T-helper 17 cell (primary cell): ENCODE measurements at regions not wholly inside any gene's neighbourhood (a gene's known extent, or its start where the extent isn't known, plus 50 kb on each side); places are given as distances from the start of the nearest gene placed in this dataset.

Experiments
- ATAC-seq: fragments of 150-1000 bp; cut with Tn5 transposase; 2 replicates; pipeline ENCODE4 v1.10.0; 2021; ENCODE audit warnings: mild to moderate bottlenecking, moderate library complexity
- DNase-seq, 3 donors: peaks; one replicate each; pipeline versions ENCODE4 v3.0.0 to v3.0.0-alpha.2; 2020 to 2021
- H3K9me3 ChIP-seq: one replicate; pipeline ENCODE4 v1.7.0; 2013; ENCODE audit warnings: low read length, mild to moderate bottlenecking; ENCODE audit not compliant: control insufficient read depth, poor library complexity, severe bottlenecking
- H3K27ac Mint-ChIP-seq: one replicate; pipeline ENCODE4 v1.8.0; 2022; ENCODE audit warnings: mild to moderate bottlenecking, moderate library complexity, mixed read lengths
- H3K27me3 Mint-ChIP-seq: one replicate; pipeline ENCODE4 v1.8.0; 2022; ENCODE audit warnings: mixed read lengths
- H3K36me3 Mint-ChIP-seq: one replicate; pipeline ENCODE4 v1.8.0; 2022; ENCODE audit warnings: low read depth, mixed read lengths
- H3K4me1 Mint-ChIP-seq: one replicate; pipeline ENCODE4 v1.8.0; 2022; ENCODE audit warnings: mild to moderate bottlenecking, mixed read lengths
- H3K4me3 Mint-ChIP-seq: one replicate; pipeline ENCODE4 v1.8.0; 2022; ENCODE audit warnings: mild to moderate bottlenecking, moderate library complexity, mixed read lengths

GRCh38 chr5:112628214-112628980, 109.3 kb upstream of the APC start:
- Mint-ChIP-seq H3K36me3 (peaks cover 2% of the 10 kb centered on the region), H3K27me3 (peaks cover 35% of the 10 kb centered on the region), H3K4me1 (no peaks in the 10 kb centered on the region), H3K4me3 (no peak overlapping the region), H3K27ac (no peak overlapping the region)
- H3K9me3 ChIP-seq = no peaks in the 10 kb centered on the region
- ATAC-seq (no peak), DNase-seq (no peak)

DNA sequence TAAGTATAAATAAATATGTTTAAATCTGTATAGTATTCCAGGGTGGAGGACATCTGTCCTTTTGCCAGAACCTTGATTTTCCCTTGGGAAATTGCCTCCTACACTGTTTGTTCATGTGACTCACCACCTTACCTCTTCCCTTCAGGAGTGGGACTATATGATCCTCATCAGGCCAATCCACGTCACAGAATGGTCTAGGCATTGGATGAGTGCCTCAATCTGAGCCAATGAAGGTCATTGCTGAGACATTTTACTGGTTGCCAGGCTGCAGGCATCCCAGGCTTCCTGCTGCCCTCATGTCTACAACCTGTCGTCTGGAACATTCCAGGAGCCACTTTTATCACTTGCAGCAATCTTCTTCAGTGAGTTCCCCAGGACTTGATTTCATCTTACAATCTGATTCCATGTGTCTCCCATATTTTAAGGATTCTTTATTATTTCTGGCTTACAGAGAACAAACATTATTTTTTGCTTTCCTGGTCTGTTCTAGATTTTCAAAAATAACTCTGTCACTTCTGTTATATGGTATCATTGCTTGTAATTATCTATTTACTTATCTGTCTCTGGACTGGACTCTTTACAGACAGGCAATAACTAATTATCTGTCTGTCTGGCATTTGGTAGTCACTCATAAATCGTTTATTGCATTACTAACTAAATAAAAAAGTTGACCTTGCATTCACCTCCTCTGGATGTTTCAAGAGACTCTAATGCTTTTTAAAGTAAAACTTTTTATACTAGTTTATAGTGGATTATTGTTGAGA, 107.3 kb upstream of the APC start:
- no peak overlapping the region for H3K4me3 Mint-ChIP-seq
- no peak overlapping the region for H3K27ac Mint-ChIP-seq
- ATAC-seq (no peak), DNase-seq (no peak)
- H3K9me3 ChIP-seq = no peaks in the 10 kb centered on the region
- H3K36me3 Mint-ChIP-seq = peaks cover 2% of the 10 kb centered on the region
- H3K27me3 Mint-ChIP-seq = peaks cover 28% of the 10 kb centered on the region
- no peaks in the 10 kb centered on the region for H3K4me1 Mint-ChIP-seq

DNA sequence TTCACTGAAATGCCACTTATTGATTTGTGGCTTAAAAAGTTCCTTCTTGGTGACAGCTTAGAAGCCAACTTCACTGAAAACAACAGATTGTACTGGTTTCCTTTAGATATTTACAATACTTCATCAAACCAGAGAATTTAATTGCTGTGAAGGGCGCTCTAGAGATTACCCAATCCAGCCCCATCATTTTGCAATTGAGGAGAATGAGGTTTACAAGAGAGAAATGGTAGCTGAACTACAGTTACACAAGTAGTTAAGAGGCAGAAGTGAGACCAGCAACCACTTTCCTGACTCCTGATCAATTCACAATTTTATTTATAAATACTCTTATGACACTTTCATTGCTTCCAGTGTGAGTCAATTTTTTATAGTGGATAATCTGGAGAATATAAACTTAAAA, 103.5 kb upstream of the APC start:
- peaks cover 2% of the 10 kb centered on the region for H3K36me3 Mint-ChIP-seq
- H3K27me3 Mint-ChIP-seq = peaks cover 25% of the 10 kb centered on the region
- H3K27ac Mint-ChIP-seq = no peak overlapping the region
- H3K4me3 Mint-ChIP-seq = no peak overlapping the region
- ATAC-seq (no peak), DNase-seq (no peak)
- H3K9me3 ChIP-seq = no peaks in the 10 kb centered on the region
- no peaks in the 10 kb centered on the region for H3K4me1 Mint-ChIP-seq

GRCh38 chr5:112634796-112635195, 102.9 kb upstream of the APC start:
- Mint-ChIP-seq H3K27me3 (peaks cover 25% of the 10 kb centered on the region), H3K4me1 (no peaks in the 10 kb centered on the region), H3K36me3 (peaks cover 2% of the 10 kb centered on the region), H3K27ac (no peak overlapping the region), H3K4me3 (no peak overlapping the region)
- H3K9me3 ChIP-seq = no peaks in the 10 kb centered on the region
- DNase-seq (no peak), ATAC-seq (no peak)

- Mint-ChIP-seq H3K27ac (no peak overlapping the region), H3K4me1 (no peaks in the 10 kb centered on the region), H3K27me3 (peaks cover 26% of the 10 kb centered on the region), H3K4me3 (no peak overlapping the region), H3K36me3 (peaks cover 2% of the 10 kb centered on the region)
- DNase-seq = no peak
- no peaks in the 10 kb centered on the region for H3K9me3 ChIP-seq
- ATAC-seq = no peak
Measured at GRCh38 chr5:112635276-112635675, 102.4 kb upstream of the APC start.

DNA sequence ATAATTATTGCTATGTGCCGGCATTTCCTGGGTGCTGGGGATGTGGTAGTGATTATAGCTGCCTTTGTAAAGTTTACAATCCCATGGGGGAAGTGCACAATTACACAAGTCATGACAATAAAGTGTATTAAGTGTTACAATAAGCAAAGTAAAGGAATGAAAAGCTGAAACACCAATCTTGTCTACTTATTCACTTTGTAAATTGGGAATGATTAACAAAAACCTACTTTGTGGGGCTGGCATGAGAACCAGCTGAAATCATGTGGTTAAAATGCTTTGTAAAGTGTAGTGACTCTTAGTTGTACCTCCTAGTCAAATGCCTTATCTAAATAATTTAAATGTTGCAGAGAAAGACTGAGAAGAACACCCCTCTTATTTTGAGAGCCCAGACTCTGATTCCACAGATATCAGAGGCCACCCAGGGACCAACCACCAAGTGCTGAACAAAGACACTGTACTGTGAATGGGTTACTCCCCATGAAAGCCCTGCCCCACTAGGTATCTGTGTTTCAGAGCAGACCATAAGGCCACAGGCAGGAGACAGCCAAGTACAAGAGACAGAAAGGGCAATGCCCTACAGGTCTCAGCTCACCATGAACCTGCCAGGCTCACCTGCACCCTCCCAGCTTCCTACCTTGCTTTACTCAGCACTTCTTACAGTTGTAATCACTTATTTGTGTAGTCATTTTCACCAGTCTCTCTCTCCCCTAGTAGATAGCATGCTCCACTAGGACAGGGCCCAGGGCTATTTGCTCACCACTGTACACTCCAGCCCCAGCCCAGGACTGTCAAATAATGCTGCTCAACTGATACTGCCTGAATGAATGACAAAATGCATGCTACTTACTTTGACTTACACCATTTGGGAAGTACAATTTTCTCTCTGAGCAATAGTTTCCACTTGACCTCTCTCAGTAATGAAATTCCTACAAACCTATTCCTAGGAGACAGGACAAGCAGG, 101.6 kb upstream of the APC start:
- H3K27me3 Mint-ChIP-seq = peaks cover 19% of the 10 kb centered on the region
- H3K4me3 Mint-ChIP-seq = no peak overlapping the region
- DNase-seq (no peak), ATAC-seq (no peak)
- H3K9me3 ChIP-seq = no peaks in the 10 kb centered on the region
- H3K4me1 Mint-ChIP-seq = no peaks in the 10 kb centered on the region
- H3K27ac Mint-ChIP-seq = no peak overlapping the region
- peaks cover 2% of the 10 kb centered on the region for H3K36me3 Mint-ChIP-seq

DNA sequence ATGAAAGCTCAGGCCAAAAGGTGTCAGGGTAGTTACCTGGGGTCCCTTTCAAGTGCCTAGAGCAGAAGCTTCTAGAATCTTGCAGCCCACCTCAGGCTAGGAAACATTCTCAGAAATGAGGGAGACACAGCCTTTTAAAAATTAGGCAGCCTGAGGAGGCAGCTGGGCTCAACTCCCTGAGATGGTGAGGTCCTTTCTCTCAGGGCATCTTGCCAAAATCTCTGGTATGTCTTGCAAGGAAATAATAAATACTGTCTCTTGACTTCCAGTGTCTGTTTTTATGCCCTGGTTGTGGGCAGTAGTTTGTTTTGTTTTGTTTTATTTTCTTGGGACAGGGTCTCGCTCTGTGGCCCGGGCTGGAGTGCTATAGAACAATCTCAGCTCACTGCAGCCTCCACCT, 100.9 kb upstream of the APC start:
- no peaks in the 10 kb centered on the region for H3K9me3 ChIP-seq
- DNase-seq (no peak), ATAC-seq (no peak)
- peaks cover 15% of the 10 kb centered on the region for H3K27me3 Mint-ChIP-seq
- no peak overlapping the region for H3K27ac Mint-ChIP-seq
- H3K36me3 Mint-ChIP-seq = peaks cover 2% of the 10 kb centered on the region
- no peaks in the 10 kb centered on the region for H3K4me1 Mint-ChIP-seq
- H3K4me3 Mint-ChIP-seq = no peak overlapping the region

DNA sequence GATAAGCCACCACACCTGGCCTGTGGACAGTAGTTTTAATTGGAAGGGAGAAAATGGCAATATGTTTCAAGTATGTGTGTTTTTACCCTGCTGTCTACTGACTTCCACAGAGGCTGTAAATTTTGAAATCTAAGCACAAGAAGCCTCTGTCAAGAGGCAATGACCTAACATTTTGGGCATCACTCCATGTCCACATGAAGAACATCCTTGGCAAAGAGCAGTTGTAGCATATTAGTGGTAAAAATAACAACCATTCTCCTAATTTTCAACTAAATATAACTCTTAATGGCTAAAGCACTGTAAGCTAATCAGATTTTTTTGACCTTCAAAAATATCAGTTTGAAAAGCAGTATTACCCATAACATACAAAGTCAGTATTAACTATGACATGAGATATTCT, 100.3 kb upstream of the APC start:
- Mint-ChIP-seq H3K27ac (no peak overlapping the region), H3K4me1 (no peaks in the 10 kb centered on the region), H3K36me3 (no peaks in the 10 kb centered on the region), H3K4me3 (no peak overlapping the region), H3K27me3 (peaks cover 15% of the 10 kb centered on the region)
- DNase-seq = no peak
- H3K9me3 ChIP-seq = no peaks in the 10 kb centered on the region
- no peak for ATAC-seq

- peaks cover 32% of the 10 kb centered on the region for H3K27me3 Mint-ChIP-seq
- DNase-seq (no peak), ATAC-seq (no peak)
- H3K36me3 Mint-ChIP-seq = no peaks in the 10 kb centered on the region
- H3K4me1 Mint-ChIP-seq = no peaks in the 10 kb centered on the region
- H3K9me3 ChIP-seq = no peaks in the 10 kb centered on the region
- H3K4me3 Mint-ChIP-seq = no peak overlapping the region
- H3K27ac Mint-ChIP-seq = no peak overlapping the region
Measured at GRCh38 chr5:112640546-112640945, 97.1 kb upstream of the APC start.

DNA sequence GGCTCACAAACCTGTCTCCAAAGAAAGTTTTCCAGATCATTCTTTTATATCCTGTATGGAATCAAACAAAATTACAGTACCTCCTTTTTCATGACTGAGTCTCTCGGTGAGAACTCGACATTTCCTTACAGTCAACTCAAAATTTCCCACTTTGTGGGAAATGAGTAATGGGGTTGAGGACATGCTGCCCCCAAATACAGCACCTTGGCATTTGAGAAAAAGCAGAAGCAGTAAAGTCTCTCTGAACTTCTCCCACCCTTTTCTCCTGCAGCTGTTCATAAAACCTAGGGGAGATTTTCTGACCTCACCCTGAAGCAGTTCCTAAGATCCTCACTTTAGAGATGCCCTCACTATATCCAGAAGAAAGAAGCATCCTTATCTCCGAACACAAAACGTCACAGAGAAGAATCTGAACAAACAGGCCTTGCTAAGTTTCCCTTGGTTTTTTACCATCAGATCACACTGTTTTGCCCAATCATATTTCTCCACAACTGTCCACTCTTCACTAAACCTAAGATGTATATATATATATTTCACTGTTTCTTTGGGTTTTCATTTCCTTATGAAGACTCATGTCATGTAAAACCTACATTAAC, 96.1 kb upstream of the APC start:
- H3K4me1 Mint-ChIP-seq = peaks cover under 1% of the 10 kb centered on the region
- no peaks in the 10 kb centered on the region for H3K36me3 Mint-ChIP-seq
- no peak overlapping the region for H3K4me3 Mint-ChIP-seq
- peaks cover 32% of the 10 kb centered on the region for H3K27me3 Mint-ChIP-seq
- ATAC-seq (no peak), DNase-seq (no peak)
- no peak overlapping the region for H3K27ac Mint-ChIP-seq
- no peaks in the 10 kb centered on the region for H3K9me3 ChIP-seq

DNA sequence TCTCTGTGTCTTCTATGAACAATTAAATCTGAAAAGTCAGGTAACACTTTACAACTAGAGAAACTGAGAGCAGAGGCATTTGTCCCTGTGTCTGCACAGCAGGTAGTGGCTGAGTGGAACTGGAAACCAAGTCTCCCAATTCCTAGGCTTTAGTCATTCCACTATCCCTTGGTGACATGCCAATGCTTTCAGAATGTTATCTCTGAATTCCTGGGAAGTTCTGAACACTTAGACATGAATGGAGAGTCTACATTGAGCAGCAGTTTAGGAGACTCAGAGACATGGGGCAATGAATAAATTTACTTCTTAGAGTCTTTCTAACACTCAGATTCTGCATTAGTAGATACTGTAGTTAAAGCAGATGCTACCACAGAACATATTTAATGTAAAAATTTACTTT, 94.8 kb upstream of the APC start:
- Mint-ChIP-seq H3K36me3 (no peaks in the 10 kb centered on the region), H3K4me3 (no peak overlapping the region), H3K27me3 (peaks cover 32% of the 10 kb centered on the region), H3K4me1 (peaks cover 3% of the 10 kb centered on the region), H3K27ac (no peak overlapping the region)
- DNase-seq (no peak), ATAC-seq (no peak)
- H3K9me3 ChIP-seq = no peaks in the 10 kb centered on the region

DNA sequence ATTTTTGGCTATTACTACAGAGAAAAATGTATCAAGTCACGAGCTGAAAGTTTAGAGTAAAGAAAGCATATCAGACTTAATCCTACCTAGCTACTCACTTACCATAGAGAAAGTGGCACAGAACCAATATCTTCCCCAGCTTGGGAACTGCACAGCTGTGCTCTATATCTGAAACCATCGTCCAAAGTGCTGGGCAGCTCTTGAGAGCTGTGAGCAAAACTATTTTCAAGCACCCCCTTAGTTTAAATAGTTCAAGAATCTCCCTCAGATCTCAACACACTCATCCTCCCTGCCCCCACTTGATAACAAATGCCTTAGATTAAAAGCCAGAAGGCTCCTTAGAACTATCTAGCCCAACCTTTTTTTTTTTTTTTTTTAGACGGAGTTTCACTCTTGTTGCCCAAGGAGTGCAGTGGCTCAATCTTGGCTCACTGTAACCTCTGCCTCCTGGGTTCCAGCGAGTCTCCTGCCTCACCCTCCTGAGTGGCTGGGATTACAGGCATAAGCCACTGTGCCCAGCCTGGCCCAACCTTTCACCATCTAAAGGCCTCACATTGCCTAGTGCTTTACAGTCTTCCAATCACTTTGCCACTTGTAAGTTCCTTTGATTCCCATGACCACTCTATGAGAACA, 94.2 kb upstream of the APC start:
- no peak for DNase-seq
- Mint-ChIP-seq H3K4me1 (peaks cover 3% of the 10 kb centered on the region), H3K36me3 (no peaks in the 10 kb centered on the region), H3K27me3 (peaks cover 29% of the 10 kb centered on the region), H3K27ac (no peak overlapping the region), H3K4me3 (no peak overlapping the region)
- ATAC-seq = no peak
- no peaks in the 10 kb centered on the region for H3K9me3 ChIP-seq
